ENCODE measurements at regions not wholly inside any gene's neighbourhood (a gene's known extent, or its start where the extent isn't known, plus 50 kb on each side); places are given as distances from the start of the nearest gene placed in this dataset.

DNA sequence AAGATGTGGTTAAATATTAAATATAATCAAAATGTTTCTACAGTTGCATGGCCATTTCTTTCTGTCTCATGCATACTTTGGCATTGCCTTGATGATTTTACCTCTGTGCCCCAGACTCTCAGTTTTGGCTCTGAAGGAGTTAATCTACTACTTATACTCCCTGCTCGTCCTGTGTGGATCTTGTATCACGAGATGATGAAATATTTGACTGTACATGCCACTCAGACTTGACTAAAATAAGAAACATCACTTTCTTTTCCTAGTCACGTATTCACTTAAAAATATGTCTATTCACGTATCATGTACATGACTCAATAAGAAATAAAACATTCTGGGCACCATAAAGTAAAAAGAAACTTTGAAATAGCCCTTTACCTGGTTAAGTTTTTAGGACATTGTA lies 397.7 kb downstream of the RFPL4B start:
- no peak for DNase-seq

DNA sequence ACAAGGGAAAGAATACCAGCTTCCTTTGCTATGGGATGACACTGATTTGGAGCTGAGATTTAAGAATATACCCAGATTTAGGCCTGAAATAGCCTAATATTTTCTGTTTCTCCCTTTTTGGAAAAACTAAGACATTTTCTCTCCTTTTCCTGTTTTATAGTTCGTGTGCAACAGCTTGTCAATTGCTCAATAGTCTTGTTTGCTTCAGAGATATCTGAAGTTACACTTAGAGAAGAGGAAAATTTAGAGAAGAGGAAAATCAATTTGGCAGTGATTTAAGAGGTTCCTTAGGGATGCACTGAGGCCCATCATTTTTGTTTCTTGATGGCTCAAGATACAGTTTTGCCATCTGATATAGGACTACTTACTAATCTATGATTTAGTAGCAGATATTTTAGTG lies 398.6 kb downstream of the RFPL4B start:
- DNase-seq: no peak

DNA sequence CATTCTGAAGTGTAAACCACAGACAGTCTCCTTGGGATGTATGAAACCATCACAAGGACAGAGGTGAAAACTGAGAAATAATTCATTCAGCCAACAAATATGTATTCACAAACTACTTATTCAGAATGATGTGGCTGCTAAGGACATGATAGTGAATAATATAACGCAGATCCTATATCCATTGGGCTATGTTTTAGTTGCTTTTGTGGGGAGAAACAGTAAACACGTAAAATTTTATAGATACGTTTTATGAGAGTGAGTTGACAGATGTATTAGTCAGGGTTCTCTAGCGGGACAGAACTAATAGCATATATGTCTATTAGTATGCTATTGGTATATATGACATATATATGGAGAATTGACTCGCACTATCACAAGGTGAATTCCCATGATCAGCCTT lies 402.5 kb downstream of the RFPL4B start:
- DNase-seq: no peak

DNA sequence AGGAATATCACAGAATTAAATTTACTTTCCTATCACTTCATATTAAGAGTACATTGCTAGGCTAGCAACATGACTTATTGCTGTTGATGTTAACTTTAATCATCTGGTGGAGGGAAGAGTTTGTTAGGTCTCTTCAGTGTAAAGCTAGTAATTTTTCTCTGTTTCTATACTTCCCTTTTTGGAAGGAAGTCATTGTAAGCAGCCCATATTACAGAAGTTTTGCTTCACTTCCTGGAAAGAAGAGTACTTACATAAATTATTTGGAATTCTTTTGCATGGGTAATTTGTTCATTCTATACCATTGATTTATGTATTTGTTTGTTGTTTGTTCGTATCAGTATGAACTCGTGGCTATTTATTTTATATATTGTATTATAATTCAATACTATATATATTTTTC lies 405.2 kb downstream of the RFPL4B start:
- no peak for DNase-seq

DNA sequence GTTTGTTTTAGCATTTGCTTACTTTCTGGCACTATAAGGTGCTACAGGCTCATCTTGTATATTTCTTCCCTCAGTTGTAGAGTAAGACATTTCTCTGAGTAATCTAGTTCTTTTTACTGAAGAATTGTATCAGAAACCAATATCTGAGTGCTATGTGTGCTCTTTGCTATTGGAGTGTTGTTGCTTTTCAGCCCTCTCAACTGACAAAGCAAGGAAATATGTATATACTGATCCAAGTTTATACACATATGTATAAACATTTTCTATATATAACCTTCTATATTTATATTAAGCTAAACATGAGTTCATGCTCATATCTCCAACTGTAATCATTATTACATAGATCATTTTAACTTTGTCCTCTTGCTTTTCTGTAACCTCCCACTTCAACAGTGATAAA lies 405.7 kb downstream of the RFPL4B start:
- DNase-seq: no peak

DNA sequence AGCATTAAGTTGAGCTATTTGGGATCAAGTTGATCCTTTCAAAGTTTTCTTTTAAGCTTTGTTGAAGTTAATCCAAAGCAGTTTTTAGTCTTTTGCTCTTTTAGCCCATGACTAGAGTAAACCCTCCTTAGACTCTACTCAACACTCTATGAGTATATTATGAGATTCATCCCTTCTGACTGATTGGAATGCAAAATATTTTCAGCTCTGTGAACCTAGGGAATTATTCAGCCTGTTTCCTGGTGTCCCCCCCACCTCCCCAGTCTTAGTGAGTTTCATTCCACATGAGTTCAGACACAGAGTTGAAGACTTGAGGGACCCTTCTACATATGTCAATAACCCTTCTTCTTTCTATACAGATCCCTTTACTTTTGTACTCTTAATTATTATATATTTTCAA lies 413.7 kb downstream of the RFPL4B start:
- no peak for DNase-seq

GRCh38 chr6:112761740-112762139 lies 414.6 kb downstream of the RFPL4B start:
- no peak for DNase-seq

DNA sequence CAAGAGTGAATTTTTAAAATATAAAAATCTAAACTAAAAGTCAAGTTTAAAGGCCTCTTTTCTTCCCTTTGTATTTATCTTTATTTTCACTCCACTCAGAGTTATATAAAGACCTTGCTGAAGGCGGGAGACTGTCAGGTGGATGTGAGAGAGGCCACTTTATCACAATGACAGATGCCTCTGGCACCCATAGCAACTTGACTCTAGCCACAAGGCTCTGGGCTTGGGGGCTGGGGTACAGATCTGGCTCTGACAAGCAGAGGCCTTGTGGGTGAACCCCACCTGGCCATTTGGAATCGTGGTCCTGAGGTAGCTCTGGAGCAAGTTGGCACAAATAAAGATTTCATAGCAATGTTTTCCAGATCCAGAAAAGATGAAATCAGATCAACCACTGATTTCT lies 417.2 kb downstream of the RFPL4B start:
- no peak for DNase-seq

- DNase-seq: no peak
Measured at GRCh38 chr6:112770308-112770707, 423.2 kb downstream of the RFPL4B start.

DNA sequence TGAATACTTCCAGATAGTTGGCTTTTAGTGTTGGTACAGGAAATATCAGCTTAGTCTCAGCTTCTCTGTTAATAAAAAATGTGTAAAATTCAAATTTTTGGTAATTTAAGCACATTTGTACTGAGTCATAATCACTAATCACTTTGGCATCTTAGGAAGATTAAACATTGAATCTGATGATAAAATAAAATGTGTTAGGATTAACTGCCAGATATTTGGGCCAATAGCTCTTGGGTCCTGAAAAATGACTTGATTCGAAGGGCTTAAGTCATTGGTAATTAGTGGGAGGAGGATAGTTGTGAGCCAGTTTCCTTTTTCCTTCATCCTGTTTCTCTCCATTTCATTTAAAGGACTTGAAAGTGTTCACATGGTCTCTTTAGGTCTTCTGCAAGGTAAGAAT lies 426.1 kb downstream of the RFPL4B start:
- DNase-seq: no peak

- no peak for DNase-seq
Measured at GRCh38 chr6:112774319-112774718, 427.2 kb downstream of the RFPL4B start.

- DNase-seq: peak; percentile 75
Measured at GRCh38 chr6:112780498-112781096, 433.5 kb downstream of the RFPL4B start.

DNA sequence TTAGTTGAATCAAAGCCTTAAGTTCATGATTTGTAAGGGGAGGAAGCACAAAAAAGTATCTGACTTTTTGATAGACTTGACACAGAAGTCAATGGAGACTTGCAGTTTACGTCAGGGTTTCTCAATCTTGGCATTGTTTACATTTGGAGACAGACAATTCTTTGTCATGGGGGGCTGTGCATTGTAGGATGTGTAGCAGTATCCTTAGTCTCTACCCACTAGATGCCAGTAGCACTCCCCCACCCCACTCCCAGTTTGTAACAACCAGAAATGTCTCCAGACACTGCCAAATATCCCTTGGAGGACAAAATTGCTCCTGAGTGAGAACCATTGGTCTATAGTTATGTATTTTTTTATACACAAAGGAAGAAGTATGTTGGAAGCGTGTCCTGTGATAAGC lies 434.1 kb downstream of the RFPL4B start:
- no peak for DNase-seq

DNA sequence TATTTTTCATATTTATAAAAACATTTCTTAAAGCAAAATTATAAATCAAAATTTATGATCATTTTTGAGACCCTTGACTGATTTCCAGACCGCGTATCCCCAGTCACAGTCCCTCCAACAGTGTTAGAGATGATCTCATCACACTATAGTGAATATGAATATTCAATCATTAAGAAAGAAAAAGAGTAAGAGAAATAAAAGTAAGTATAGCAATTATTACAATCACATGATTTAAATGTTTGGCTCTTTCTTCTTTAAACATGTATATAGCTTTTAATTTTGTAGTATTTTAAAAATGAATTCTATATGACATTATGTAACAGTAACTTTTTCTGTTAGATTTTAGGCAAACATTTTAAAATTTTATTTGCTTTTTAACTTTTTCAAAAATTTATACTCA lies 438.3 kb downstream of the RFPL4B start:
- no peak for DNase-seq

GRCh38 chr6:112786801-112787200 lies 439.7 kb downstream of the RFPL4B start:
- no peak for DNase-seq

GRCh38 chr6:112787371-112787770 lies 440.2 kb downstream of the RFPL4B start:
- DNase-seq: no peak

DNA sequence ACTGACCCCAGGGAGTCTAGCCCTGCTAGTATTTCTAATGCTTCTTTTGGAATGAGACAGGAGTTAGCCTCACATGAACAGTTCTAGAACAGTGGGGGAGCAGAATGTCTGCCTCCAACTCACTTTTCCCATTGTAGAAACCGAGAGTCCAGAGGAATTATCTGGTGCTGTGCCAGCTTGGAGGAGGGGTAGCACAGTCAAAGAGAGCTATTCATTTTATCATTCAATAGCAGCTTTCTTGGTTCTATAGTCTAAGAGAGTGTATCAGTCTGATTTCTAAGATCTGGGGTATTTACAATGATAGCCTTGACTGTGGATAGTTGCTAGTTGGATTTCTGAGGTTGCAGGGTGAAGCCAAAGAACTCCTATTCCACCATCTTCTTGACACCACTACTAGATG lies 448.2 kb downstream of the RFPL4B start:
- DNase-seq: no peak

GRCh38 chr6:112796712-112797111 lies 449.6 kb downstream of the RFPL4B start:
- no peak for DNase-seq

DNA sequence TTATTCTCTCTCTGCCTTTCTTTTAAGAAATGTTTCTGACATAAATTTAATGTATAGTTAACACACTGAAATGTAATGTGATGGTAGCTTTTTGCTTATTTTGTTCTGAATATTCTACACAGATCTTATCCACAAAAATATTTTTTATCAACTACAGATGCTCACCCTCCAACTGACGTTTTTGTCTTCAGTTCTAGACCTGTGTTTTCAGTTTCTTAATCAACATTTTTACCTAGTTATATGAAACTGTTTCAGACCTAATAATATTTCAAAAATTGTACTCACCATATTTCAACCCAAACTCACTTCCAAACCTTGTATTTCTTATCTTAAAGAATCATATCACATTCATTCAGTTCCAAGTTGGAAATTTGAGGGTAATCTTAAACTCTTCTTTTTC lies 452.8 kb downstream of the RFPL4B start:
- DNase-seq: no peak

DNA sequence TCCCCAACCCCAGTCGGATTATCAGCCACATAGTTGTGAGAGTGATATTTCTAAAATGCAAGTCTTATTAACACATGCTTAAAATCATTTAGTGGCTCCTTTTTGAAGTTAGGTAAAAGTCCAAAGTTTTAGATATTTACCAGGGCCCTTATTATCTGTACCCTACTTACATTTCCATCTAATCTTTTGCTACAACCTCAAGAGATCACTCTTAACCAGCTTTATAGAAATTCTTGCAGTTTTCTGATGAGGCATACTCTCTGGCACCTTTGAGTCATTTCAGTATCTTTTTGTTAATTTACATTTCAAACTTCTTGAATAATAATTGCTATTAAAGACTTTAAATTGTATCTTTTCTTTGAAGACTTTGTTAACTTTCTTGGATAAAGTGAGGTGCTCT lies 453.3 kb downstream of the RFPL4B start:
- DNase-seq: no peak

DNA sequence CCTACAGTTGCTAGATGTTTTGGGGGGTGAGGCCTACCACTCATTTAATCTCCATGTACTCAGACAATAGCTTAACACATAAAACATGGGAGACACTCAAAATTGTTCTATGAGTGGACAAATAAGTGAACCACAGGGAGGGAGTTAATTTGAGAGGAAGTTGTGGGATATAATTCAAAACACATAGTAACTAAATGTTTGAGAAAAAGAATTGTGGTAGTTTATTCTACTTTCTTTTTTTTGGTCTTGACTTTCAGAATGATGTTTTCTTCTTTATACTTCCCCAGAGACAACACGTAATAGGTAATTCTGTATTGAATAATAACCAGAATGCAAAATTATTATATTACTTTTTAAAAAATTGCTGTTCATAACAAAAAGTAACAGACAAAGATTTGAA lies 453.8 kb downstream of the RFPL4B start:
- no peak for DNase-seq

GRCh38 chr6:112801468-112802080 lies 454.4 kb downstream of the RFPL4B start:
- no peak for DNase-seq

DNA sequence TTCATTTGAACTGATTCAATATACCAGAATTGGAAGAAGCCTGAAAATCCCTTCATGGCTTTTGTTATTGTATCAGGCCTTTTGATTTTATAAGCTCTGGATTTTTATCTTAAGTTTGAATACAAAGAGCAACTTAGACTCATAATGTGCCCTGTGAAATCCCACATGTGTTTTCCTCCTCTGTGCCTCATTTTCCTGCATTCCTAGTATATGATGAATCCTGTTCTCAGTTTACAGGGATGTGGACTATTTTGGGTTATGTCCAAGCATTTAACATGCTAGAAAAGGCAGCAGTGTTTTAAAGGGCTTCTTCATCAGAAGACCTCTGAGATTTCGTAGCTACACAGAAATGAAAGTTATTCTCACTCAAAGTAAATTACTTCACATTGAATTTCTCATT lies 455.0 kb downstream of the RFPL4B start:
- DNase-seq: no peak

- DNase-seq: no peak
Measured at GRCh38 chr6:112804638-112805330, 457.7 kb downstream of the RFPL4B start.
